Ascending aorta (tissue), 2 donors: ENCODE measurements at regions not wholly inside any gene's neighbourhood (a gene's known extent, or its start where the extent isn't known, plus 50 kb on each side); places are given as distances from the start of the nearest gene placed in this dataset.
"Not testable (repeated sequence)": the region's sequence is repeated elsewhere in the genome, so short reads cannot be mapped to it uniquely, and the experiment has no call there.

ENCODE experiments used
- DNase-seq, 2 donors: peaks; one replicate each; pipeline ENCODE4 v3.0.0-alpha.2; 2019; ENCODE audit warnings: low spot score in 2 of 2
- H3K27ac ChIP-seq, 2 donors: fragments of 200-600 bp; sonication (generic); one replicate each; pipeline ENCODE4 v1.5.1; 2016 to 2017; ENCODE audit warnings: mild to moderate bottlenecking in 1 of 2
- H3K27me3 ChIP-seq: fragments of 200-600 bp; sonication (generic); one replicate; pipeline ENCODE4 v1.5.1; 2017
- H3K36me3 ChIP-seq, 2 donors: fragments of 200-600 bp; sonication (generic); one replicate each; pipeline ENCODE4 v1.5.1; 2016
- H3K4me1 ChIP-seq, 2 donors: fragments of 200-600 bp; sonication (generic); one replicate each; pipeline ENCODE4 v1.5.1; 2016 to 2017; ENCODE audit warnings: mild to moderate bottlenecking in 1 of 2
- H3K4me3 ChIP-seq, 2 donors: fragments of 200-600 bp; sonication (generic); one replicate each; pipeline ENCODE4 v1.5.1; 2016 to 2017; ENCODE audit warnings: mild to moderate bottlenecking in 1 of 2
- H3K9me3 ChIP-seq, 2 donors: fragments of 200-600 bp; sonication (generic); one replicate each; pipeline ENCODE4 v1.5.1; 2016
- intact Hi-C: fragments of 100-400 bp; cut with DNase I; formaldehyde crosslinking; loops from one replicate; pipeline ENCODE4 v1.15.1; 2023
- TF ChIP-seq, protein P1 (sequence below), 3 experiments: fragments of 200-600 bp in 2 of 3; fragments of 450-650 bp in 1 of 3; sonication (generic) in 2 of 3; IDR thresholded peaks; one replicate each; pipeline ENCODE4 v1.5.1; 2016 to 2019; ENCODE audit warnings: antibody characterized with exemption in 3 of 3, mild to moderate bottlenecking in 1 of 3, moderate library complexity in 1 of 3

DNA sequence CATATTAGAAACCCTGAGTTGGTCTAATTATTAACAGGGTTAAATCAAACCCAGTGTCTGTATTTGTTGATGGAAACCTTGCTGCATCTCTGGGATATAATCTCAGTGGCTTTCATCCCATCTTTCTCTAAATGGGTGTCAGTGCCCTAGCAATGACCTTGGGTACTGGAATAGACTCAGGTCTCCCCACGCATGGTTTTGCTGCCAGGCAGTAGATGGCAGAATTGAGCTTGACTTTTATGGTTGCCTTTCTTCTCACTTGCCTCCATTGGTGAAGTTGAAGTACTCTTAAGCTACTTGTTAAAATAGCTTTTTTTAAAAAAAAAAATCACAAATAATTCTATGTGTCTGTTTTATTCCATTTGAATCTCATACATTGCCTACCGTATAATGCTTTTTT, 81.8 kb upstream of the HMCN1 start:
- peaks cover 0 to under 1% of the 10 kb centered on the region in 2 donors for H3K4me1 ChIP-seq
- H3K27me3 ChIP-seq = no peaks in the 10 kb centered on the region
- no peak overlapping the region for H3K4me3 ChIP-seq
- no peaks in the 10 kb centered on the region for H3K36me3 ChIP-seq
- TF ChIP-seq, protein P1, sequence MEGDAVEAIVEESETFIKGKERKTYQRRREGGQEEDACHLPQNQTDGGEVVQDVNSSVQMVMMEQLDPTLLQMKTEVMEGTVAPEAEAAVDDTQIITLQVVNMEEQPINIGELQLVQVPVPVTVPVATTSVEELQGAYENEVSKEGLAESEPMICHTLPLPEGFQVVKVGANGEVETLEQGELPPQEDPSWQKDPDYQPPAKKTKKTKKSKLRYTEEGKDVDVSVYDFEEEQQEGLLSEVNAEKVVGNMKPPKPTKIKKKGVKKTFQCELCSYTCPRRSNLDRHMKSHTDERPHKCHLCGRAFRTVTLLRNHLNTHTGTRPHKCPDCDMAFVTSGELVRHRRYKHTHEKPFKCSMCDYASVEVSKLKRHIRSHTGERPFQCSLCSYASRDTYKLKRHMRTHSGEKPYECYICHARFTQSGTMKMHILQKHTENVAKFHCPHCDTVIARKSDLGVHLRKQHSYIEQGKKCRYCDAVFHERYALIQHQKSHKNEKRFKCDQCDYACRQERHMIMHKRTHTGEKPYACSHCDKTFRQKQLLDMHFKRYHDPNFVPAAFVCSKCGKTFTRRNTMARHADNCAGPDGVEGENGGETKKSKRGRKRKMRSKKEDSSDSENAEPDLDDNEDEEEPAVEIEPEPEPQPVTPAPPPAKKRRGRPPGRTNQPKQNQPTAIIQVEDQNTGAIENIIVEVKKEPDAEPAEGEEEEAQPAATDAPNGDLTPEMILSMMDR (IDR thresholded peaks at IDR 0.05) = no peak
- DNase-seq = no peak
- H3K9me3 ChIP-seq = no peaks in the 10 kb centered on the region
- H3K27ac ChIP-seq = no peak overlapping the region
- intact Hi-C loops = no loop called here

GRCh38 chr1:185650602-185651230, 83.5 kb upstream of the HMCN1 start:
- no peaks in the 10 kb centered on the region for H3K9me3 ChIP-seq
- no peaks in the 10 kb centered on the region for H3K27me3 ChIP-seq
- no peak overlapping the region for H3K4me3 ChIP-seq
- intact Hi-C loops = no loop called here
- H3K36me3 ChIP-seq = no peaks in the 10 kb centered on the region
- no peak for DNase-seq
- H3K4me1 ChIP-seq = peaks cover 2 to 15% of the 10 kb centered on the region in 2 donors
- H3K27ac ChIP-seq = no peak overlapping the region
- TF ChIP-seq, protein P1 (IDR thresholded peaks at IDR 0.05) = no peak

DNA sequence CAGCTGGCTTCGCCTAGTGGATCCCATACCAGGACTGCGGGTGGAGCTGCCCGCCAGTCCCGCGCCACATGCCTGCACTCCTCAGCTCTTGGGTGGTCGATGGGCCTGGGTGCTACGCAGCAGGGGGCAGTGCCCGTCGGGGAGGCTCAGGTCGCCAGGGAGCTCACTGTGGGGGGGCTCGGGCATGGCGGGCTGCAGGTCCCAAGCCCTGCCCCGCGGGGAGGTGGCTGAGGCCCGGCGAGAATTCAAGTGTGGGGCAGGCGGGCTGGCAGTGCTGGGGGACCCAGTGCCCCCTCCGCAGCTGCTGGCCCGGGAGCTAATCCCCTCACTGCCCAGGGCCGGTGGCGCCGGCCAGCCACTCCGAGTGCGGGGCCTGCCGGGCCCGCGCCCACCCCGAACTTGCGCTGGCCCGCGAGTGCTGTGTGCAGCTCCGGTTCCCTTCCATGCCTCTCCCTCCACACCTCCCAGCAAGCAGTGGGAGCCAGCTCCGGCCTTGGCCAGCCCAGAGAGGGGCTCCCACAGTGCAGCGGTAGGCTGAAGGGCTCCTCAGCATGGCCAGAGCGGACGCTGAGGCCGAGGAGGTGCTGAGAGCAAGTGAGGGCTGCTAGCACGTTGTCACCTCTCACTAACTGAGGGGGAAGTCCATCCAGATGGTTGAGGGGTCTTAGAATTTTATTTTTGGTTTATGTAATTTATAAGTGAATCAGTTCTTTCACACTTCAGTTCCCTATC, 85.2 kb upstream of the HMCN1 start:
- intact Hi-C loops = no loop called here
- TF ChIP-seq, protein P1 (IDR thresholded peaks at IDR 0.05) = no peak

GRCh38 chr1:185647597-185648267, 86.5 kb upstream of the HMCN1 start:
- peaks cover 2 to 15% of the 10 kb centered on the region in 2 donors for H3K4me1 ChIP-seq
- intact Hi-C loops, H3K27ac ChIP-seq, H3K9me3 ChIP-seq, DNase-seq, H3K36me3 ChIP-seq, H3K4me3 ChIP-seq, H3K27me3 ChIP-seq: not testable (repeated sequence)

More for the DNA sequence above, 85.2 kb upstream of the HMCN1 start:
- H3K4me1 ChIP-seq = peaks cover 2 to 15% of the 10 kb centered on the region in 2 donors
- no peak overlapping the region for H3K27ac ChIP-seq
- DNase-seq = no peak
- H3K27me3 ChIP-seq = no peaks in the 10 kb centered on the region
- H3K4me3 ChIP-seq = no peak overlapping the region
- H3K9me3 ChIP-seq = peaks cover 0 to 4% of the 10 kb centered on the region in 2 donors
- no peaks in the 10 kb centered on the region for H3K36me3 ChIP-seq

DNA sequence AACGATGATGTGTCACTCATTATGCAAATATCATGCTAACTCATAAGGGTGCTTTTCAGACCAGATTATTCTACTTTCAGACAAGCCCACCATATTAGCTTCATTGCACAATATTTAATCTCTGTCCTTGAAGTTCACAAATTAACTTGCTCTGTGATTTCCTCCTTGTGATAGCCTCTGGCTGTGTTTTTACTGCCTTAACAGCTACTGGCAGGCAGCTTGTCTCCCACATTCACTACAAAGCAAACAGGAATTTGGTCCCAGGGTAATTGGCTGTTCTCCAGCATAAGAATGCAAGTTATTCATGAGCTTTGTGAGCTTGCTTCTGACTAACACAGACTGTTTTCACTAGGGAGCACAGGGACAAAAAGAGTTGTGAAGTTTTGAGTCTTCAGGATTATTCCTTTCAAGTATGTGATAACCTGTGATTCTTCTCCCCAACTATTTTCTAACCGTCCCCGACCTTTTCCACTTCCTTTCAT, 87.9 kb upstream of the HMCN1 start:
- no peaks in the 10 kb centered on the region for H3K36me3 ChIP-seq
- H3K27ac ChIP-seq = peak overlapping the region; percentile 48 to 63
- H3K4me1 ChIP-seq = peaks cover 2 to 15% of the 10 kb centered on the region in 2 donors
- TF ChIP-seq, protein P1 (IDR thresholded peaks at IDR 0.05) = no peak
- H3K4me3 ChIP-seq = peak overlapping the region; percentile 22 to 28
- intact Hi-C loops = no loop called here
- peaks cover 0 to 4% of the 10 kb centered on the region in 2 donors for H3K9me3 ChIP-seq
- H3K27me3 ChIP-seq = no peaks in the 10 kb centered on the region
- DNase-seq = peak in 1 of 2 donors; percentile 79

GRCh38 chr1:185645686-185646085, 88.5 kb upstream of the HMCN1 start:
- intact Hi-C loops = no loop called here
- H3K9me3 ChIP-seq = peaks cover 0 to 4% of the 10 kb centered on the region in 2 donors
- peak overlapping the region; percentile 48 to 63 for H3K27ac ChIP-seq
- DNase-seq = no peak
- no peaks in the 10 kb centered on the region for H3K27me3 ChIP-seq
- H3K4me3 ChIP-seq = no peak overlapping the region
- H3K4me1 ChIP-seq = peaks cover 2 to 15% of the 10 kb centered on the region in 2 donors
- TF ChIP-seq, protein P1 (IDR thresholded peaks at IDR 0.05) = no peak
- no peaks in the 10 kb centered on the region for H3K36me3 ChIP-seq
